Peyer's patch (tissue), 4 donors: ENCODE measurements at regions not wholly inside any gene's neighbourhood (a gene's known extent, or its start where the extent isn't known, plus 50 kb on each side); places are given as distances from the start of the nearest gene placed in this dataset.

Experiments used
- DNase-seq, 3 donors: peaks; one replicate each; pipeline ENCODE4 v3.0.0-alpha.2; 2017 to 2019
- H3K27ac ChIP-seq, 4 donors: fragments of 200-600 bp; sonication (generic); one replicate each; pipeline ENCODE4 v1.5.1; 2016 to 2019
- H3K27me3 ChIP-seq, 2 donors: fragments of 200-600 bp; sonication (generic); one replicate each; pipeline ENCODE4 v1.5.1; 2019
- H3K36me3 ChIP-seq, 3 donors: fragments of 200-600 bp; sonication (generic); one replicate each; pipeline ENCODE4 v1.5.1; 2016 to 2019
- H3K4me1 ChIP-seq, 4 donors: fragments of 200-600 bp; sonication (generic); one replicate each; pipeline ENCODE4 v1.5.1; 2016 to 2019
- H3K4me3 ChIP-seq, 4 donors: fragments of 200-600 bp; sonication (generic); 1 replicate in 3 of 4; 2 replicates in 1 of 4; pipeline ENCODE4 v1.5.1; 2016 to 2019; ENCODE audit warnings: mild to moderate bottlenecking in 1 of 4
- H3K9me3 ChIP-seq, 4 donors: fragments of 200-600 bp; sonication (generic); one replicate each; pipeline ENCODE4 v1.5.1; 2016 to 2019; ENCODE audit warnings: mild to moderate bottlenecking in 1 of 4
- POLR2A ChIP-seq, 2 donors: fragments of 450-650 bp; IDR thresholded peaks; one replicate each; pipeline ENCODE4 v1.5.1; 2017; ENCODE audit warnings: antibody characterized with exemption in 2 of 2, mild to moderate bottlenecking in 2 of 2, moderate library complexity in 2 of 2
- TF ChIP-seq, protein P1 (sequence below), 6 experiments: fragments of 450-650 bp in 4 of 6; fragments of 200-600 bp in 2 of 6; sonication (generic) in 1 of 6; IDR thresholded peaks; one replicate each; pipeline ENCODE4 v1.5.1; 2017 to 2019; ENCODE audit warnings: antibody characterized with exemption in 6 of 6, mild to moderate bottlenecking in 3 of 6, moderate library complexity in 1 of 6

DNA sequence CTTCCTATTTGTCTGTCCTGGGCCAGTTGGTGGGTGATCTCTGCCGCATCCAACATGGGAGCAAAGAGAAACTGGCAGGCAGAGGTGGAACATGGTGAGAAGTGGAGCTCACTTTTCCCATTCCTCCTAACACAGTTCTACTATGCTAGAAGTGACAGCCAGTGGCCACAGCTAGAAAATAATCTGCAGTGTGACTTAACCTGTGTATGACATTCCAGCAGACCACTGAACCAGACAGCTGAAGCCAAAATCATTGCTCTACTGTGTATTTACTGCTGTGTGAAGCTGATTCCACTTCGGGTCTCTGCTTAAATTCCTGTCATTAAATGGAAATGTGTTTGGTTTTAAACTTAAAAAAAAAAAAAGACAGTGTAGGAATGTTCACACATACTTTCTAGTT is 523.0 kb downstream of the MTRR start:
- H3K4me3 ChIP-seq, result no peak overlapping the region
- no peaks in the 10 kb centered on the region for H3K9me3 ChIP-seq
- DNase-seq, result no peak
- no peak overlapping the region for H3K27ac ChIP-seq
- H3K27me3 ChIP-seq, result no peaks in the 10 kb centered on the region
- no peaks in the 10 kb centered on the region for H3K36me3 ChIP-seq
- no peaks in the 10 kb centered on the region for H3K4me1 ChIP-seq
- TF ChIP-seq, protein P1, sequence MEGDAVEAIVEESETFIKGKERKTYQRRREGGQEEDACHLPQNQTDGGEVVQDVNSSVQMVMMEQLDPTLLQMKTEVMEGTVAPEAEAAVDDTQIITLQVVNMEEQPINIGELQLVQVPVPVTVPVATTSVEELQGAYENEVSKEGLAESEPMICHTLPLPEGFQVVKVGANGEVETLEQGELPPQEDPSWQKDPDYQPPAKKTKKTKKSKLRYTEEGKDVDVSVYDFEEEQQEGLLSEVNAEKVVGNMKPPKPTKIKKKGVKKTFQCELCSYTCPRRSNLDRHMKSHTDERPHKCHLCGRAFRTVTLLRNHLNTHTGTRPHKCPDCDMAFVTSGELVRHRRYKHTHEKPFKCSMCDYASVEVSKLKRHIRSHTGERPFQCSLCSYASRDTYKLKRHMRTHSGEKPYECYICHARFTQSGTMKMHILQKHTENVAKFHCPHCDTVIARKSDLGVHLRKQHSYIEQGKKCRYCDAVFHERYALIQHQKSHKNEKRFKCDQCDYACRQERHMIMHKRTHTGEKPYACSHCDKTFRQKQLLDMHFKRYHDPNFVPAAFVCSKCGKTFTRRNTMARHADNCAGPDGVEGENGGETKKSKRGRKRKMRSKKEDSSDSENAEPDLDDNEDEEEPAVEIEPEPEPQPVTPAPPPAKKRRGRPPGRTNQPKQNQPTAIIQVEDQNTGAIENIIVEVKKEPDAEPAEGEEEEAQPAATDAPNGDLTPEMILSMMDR (IDR thresholded peaks at IDR 0.05), result no peak
- no peak for TF ChIP-seq POLR2A (IDR thresholded peaks at IDR 0.05)

DNA sequence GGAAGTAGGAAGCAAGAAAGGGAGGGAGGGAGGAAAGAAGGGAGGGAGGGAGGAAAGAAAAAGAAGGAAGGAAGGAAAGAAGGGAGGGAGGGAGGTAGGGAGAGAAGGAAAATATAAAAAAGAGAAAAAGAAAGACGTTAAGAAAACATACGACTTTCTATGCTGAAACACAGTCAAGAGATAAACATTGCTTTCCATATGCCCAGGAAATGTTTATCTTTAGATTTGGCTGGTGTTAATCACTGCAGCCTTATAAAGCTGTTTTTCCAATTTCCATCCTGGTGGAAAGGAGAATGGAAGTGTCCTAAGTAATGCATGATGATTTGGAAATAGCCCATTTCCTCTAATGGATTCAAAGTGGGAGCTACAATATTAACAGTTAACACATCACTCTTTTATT is 524.3 kb downstream of the MTRR start:
- H3K27me3 ChIP-seq, result no peaks in the 10 kb centered on the region
- DNase-seq, result no peak
- H3K36me3 ChIP-seq, result no peaks in the 10 kb centered on the region
- TF ChIP-seq POLR2A (IDR thresholded peaks at IDR 0.05), result no peak
- TF ChIP-seq, protein P1 (IDR thresholded peaks at IDR 0.05), result no peak
- H3K9me3 ChIP-seq, result no peaks in the 10 kb centered on the region
- H3K4me3 ChIP-seq, result no peak overlapping the region
- H3K27ac ChIP-seq, result no peak overlapping the region
- H3K4me1 ChIP-seq, result no peaks in the 10 kb centered on the region

DNA sequence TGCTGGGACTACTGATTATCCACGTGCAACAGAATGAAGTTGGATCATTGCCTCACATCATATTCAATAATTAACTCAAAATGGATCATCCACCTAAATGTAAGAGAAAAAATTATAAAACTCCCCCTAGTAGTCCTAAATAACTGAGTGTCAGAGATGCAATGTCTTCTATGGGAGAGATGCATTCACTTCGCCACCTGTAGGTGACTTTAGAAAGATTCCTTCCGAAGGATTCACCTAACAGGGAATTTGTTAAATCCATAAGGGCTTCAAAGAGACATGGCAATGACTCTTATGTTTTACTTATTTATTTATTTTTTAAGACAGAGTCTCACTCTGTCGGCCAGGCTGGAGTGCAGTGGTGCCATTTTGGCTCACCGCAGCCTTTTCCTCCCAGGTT is 526.0 kb downstream of the MTRR start:
- Histone ChIP-seq H3K27ac (no peak overlapping the region), H3K4me1 (no peaks in the 10 kb centered on the region), H3K4me3 (no peak overlapping the region), H3K27me3 (no peaks in the 10 kb centered on the region), H3K9me3 (no peaks in the 10 kb centered on the region), H3K36me3 (no peaks in the 10 kb centered on the region)
- DNase-seq, result no peak
- TF ChIP-seq, protein P1 (IDR thresholded peaks at IDR 0.05), result peak in 1 of 6 experiments; percentile 7
- no peak for TF ChIP-seq POLR2A (IDR thresholded peaks at IDR 0.05)

DNA sequence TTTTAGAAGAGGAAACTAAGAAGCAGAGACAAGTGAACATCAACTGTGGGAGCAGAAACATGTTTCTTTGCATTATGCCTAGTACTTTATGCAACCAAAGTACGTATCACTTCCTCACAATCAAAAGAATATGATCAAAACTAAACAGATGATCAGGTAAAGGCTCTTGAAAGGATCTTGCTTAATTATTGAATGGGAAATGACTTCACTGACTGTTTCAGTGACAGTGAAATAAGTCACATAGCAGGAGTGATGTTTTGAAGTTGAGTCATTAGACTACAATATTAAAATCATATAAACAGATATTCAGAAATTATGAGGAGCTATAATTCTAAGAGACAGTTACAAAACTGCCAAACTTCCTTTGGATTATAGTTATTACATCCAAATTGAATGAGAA is 527.3 kb downstream of the MTRR start:
- Histone ChIP-seq H3K4me3 (no peak overlapping the region), H3K9me3 (no peaks in the 10 kb centered on the region), H3K4me1 (no peaks in the 10 kb centered on the region), H3K27ac (no peak overlapping the region), H3K27me3 (no peaks in the 10 kb centered on the region), H3K36me3 (no peaks in the 10 kb centered on the region)
- DNase-seq, result no peak
- TF ChIP-seq, protein P1 (IDR thresholded peaks at IDR 0.05), result no peak
- TF ChIP-seq POLR2A (IDR thresholded peaks at IDR 0.05), result no peak

DNA sequence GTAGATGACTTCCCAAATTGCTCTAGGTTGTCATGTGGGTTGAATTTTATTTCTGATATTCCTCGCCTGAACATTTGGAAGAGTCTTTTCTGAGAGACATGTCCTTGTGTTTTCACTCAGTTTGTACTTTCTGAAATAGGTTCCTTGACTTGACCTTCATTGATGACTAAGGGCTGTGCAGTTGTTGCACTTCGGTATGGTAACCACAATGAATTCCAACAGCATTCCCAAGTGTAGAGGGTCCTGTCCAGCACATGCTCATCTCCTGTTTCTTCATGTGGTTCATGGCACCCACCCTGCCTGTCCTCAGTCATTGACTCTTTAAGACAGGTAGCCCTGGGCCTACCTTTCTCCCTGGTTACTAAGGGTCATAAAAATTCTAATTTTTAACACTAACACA is 527.8 kb downstream of the MTRR start:
- H3K27me3 ChIP-seq, result no peaks in the 10 kb centered on the region
- TF ChIP-seq, protein P1 (IDR thresholded peaks at IDR 0.05), result no peak
- no peak for TF ChIP-seq POLR2A (IDR thresholded peaks at IDR 0.05)
- no peak overlapping the region for H3K27ac ChIP-seq
- no peaks in the 10 kb centered on the region for H3K36me3 ChIP-seq
- no peak for DNase-seq
- no peaks in the 10 kb centered on the region for H3K4me1 ChIP-seq
- no peaks in the 10 kb centered on the region for H3K9me3 ChIP-seq
- no peak overlapping the region for H3K4me3 ChIP-seq

DNA sequence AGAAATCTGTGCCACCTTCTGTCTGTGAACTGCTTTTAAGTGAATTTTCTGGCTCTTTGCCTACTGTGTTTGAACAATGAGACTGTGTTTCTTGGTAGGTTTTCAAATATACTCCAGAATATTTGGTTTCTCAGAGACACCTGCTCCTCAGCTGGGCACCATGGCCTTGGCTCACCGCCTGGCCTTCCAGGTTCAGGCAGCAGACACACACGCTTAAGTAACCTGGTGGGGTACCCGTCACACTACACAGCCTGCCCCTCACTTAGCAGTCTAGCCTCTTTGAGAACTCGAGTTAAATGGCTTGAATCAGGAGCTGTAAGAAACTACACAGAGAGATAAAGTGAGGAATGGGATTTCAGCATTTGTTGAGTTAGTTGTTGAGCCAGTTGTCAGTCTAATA is 530.5 kb downstream of the MTRR start:
- no peaks in the 10 kb centered on the region for H3K36me3 ChIP-seq
- no peak overlapping the region for H3K27ac ChIP-seq
- no peak overlapping the region for H3K4me3 ChIP-seq
- TF ChIP-seq POLR2A (IDR thresholded peaks at IDR 0.05), result no peak
- TF ChIP-seq, protein P1 (IDR thresholded peaks at IDR 0.05), result no peak
- H3K27me3 ChIP-seq, result no peaks in the 10 kb centered on the region
- no peaks in the 10 kb centered on the region for H3K4me1 ChIP-seq
- no peak for DNase-seq
- H3K9me3 ChIP-seq, result no peaks in the 10 kb centered on the region
